Osteoblast (primary cell): ENCODE measurements at regions not wholly inside any gene's neighbourhood (a gene's known extent, or its start where the extent isn't known, plus 50 kb on each side); places are given as distances from the start of the nearest gene placed in this dataset.
"Not testable (repeated sequence)": the region's sequence is repeated elsewhere in the genome, so short reads cannot be mapped to it uniquely, and the experiment has no call there.

Experiments
- DNase-seq: peaks from one replicate; pipeline ENCODE4 v3.0.0; 2011; ENCODE audit warnings: low spot score, mixed read lengths; ENCODE audit not compliant: insufficient read length; ENCODE audit errors: missing footprints
- H2AFZ ChIP-seq: 2 replicates; pipeline ENCODE4 v1.6.0; 2011; ENCODE audit warnings: mild to moderate bottlenecking, low read length
- H3K27ac ChIP-seq: 2 replicates; pipeline ENCODE4 v1.5.1; 2011; ENCODE audit warnings: mild to moderate bottlenecking, low read depth, low read length, moderate library complexity
- H3K27me3 ChIP-seq: 2 replicates; pipeline ENCODE4 v1.6.0; 2012; ENCODE audit warnings: mild to moderate bottlenecking, control low read depth, inconsistent platforms, low read length, moderate library complexity; ENCODE audit not compliant: insufficient read depth
- H3K36me3 ChIP-seq: 2 replicates; pipeline ENCODE4 v1.5.1; 2011; ENCODE audit warnings: mild to moderate bottlenecking, low read length, control low read depth, moderate library complexity; ENCODE audit not compliant: insufficient read depth
- H3K4me1 ChIP-seq: 2 replicates; pipeline ENCODE4 v1.5.1; 2011; ENCODE audit warnings: mild to moderate bottlenecking, low read length, control low read depth, moderate library complexity; ENCODE audit not compliant: insufficient read depth
- H3K4me2 ChIP-seq: 2 replicates; pipeline ENCODE4 v1.6.0; 2011; ENCODE audit warnings: mild to moderate bottlenecking, low read length; ENCODE audit not compliant: insufficient read depth
- H3K4me3 ChIP-seq: fragments of 200-600 bp; sonication (generic); 3 replicates; pipeline ENCODE4 v1.5.1; 2012; ENCODE audit warnings: mild to moderate bottlenecking, low read length, inconsistent platforms; ENCODE audit not compliant: insufficient read depth
- H3K79me2 ChIP-seq: 2 replicates; pipeline ENCODE4 v1.6.0; 2012; ENCODE audit warnings: mild to moderate bottlenecking, low read length, control low read depth, inconsistent platforms; ENCODE audit not compliant: insufficient read depth
- H3K9me3 ChIP-seq: 2 replicates; pipeline ENCODE4 v1.5.1; 2011; ENCODE audit warnings: low read depth, low read length, control low read depth
- H4K20me1 ChIP-seq: 2 replicates; pipeline ENCODE4 v1.6.0; 2012; ENCODE audit warnings: mild to moderate bottlenecking, low read length, control low read depth; ENCODE audit not compliant: insufficient read depth
- CTCF ChIP-seq: IDR thresholded peaks from 2 replicates; pipeline ENCODE4 v1.5.1; 2011; ENCODE audit warnings: mild to moderate bottlenecking, low read depth, low read length, moderate library complexity; ENCODE audit errors: extremely low read depth

GRCh38 chr14:106651016-106651415, 1124.6 kb downstream of the TMEM121 start:
- Histone ChIP-seq H4K20me1 (no peaks in the 10 kb centered on the region), H3K4me3 (no peak overlapping the region), H3K27ac (no peak overlapping the region), H3K27me3 (no peaks in the 10 kb centered on the region), H3K4me2 (no peak overlapping the region), H3K79me2 (no peaks in the 10 kb centered on the region), H3K36me3 (no peaks in the 10 kb centered on the region), H3K4me1 (no peaks in the 10 kb centered on the region), H2AFZ (no peak overlapping the region), H3K9me3 (no peaks in the 10 kb centered on the region)
- no peak for DNase-seq
- TF ChIP-seq CTCF, result no peak

- no peaks in the 10 kb centered on the region for H3K27me3 ChIP-seq
- H3K9me3 ChIP-seq, result no peaks in the 10 kb centered on the region
- DNase-seq, result no peak
- H3K4me1 ChIP-seq, result no peaks in the 10 kb centered on the region
- no peaks in the 10 kb centered on the region for H3K79me2 ChIP-seq
- TF ChIP-seq CTCF, result no peak
- H3K27ac ChIP-seq, result no peak overlapping the region
- H3K36me3 ChIP-seq, result no peaks in the 10 kb centered on the region
- H4K20me1 ChIP-seq, result no peaks in the 10 kb centered on the region
- no peak overlapping the region for H3K4me2 ChIP-seq
- H3K4me3 ChIP-seq, result no peak overlapping the region
- H2AFZ ChIP-seq, result no peak overlapping the region
Measured at GRCh38 chr14:106652494-106652893, 1126.1 kb downstream of the TMEM121 start.

- no peaks in the 10 kb centered on the region for H3K4me1 ChIP-seq
Measured at GRCh38 chr14:106657460-106657859, 1131.1 kb downstream of the TMEM121 start.

GRCh38 chr14:106658066-106658860, 1131.9 kb downstream of the TMEM121 start:
- not testable (repeated sequence) for H3K4me3 ChIP-seq, H3K4me2 ChIP-seq, H2AFZ ChIP-seq, H3K79me2 ChIP-seq, H3K36me3 ChIP-seq, H3K4me1 ChIP-seq, H3K9me3 ChIP-seq, DNase-seq, H3K27me3 ChIP-seq, H4K20me1 ChIP-seq, H3K27ac ChIP-seq

More at GRCh38 chr14:106657460-106657859, 1131.1 kb downstream of the TMEM121 start:
- Histone ChIP-seq H3K4me3 (no peak overlapping the region), H3K79me2 (no peaks in the 10 kb centered on the region), H3K27me3 (no peaks in the 10 kb centered on the region), H3K27ac (no peak overlapping the region), H3K4me2 (no peak overlapping the region), H3K9me3 (no peaks in the 10 kb centered on the region), H4K20me1 (no peaks in the 10 kb centered on the region), H3K36me3 (no peaks in the 10 kb centered on the region), H2AFZ (no peak overlapping the region)
- no peak for TF ChIP-seq CTCF
- no peak for DNase-seq

GRCh38 chr14:106661561-106661960, 1135.2 kb downstream of the TMEM121 start:
- H4K20me1 ChIP-seq, H3K27me3 ChIP-seq, H3K79me2 ChIP-seq, DNase-seq, H3K4me3 ChIP-seq, H3K4me1 ChIP-seq, H3K36me3 ChIP-seq, H2AFZ ChIP-seq, H3K4me2 ChIP-seq, H3K9me3 ChIP-seq, H3K27ac ChIP-seq: not testable (repeated sequence)
